Left hindlimb (tissue), 1 donor: ENCODE measurements at regions not wholly inside any gene's neighbourhood (a gene's known extent, or its start where the extent isn't known, plus 50 kb on each side); places are given as distances from the start of the nearest gene placed in this dataset.

ENCODE experiments used
- DNase-seq: peaks from one replicate; pipeline ENCODE4 v3.0.0-alpha.2; 2018

- DNase-seq, result no peak
Measured at GRCh38 chr9:105828171-105828570, 133.8 kb downstream of the TMEM38B start.

- DNase-seq, result no peak
Measured at GRCh38 chr9:105828596-105829213, 134.4 kb downstream of the TMEM38B start.

GRCh38 chr9:105830461-105830860, 136.1 kb downstream of the TMEM38B start:
- no peak for DNase-seq

GRCh38 chr9:105832096-105832710, 137.9 kb downstream of the TMEM38B start:
- DNase-seq, result no peak

- DNase-seq, result no peak
Measured at GRCh38 chr9:105833271-105833975, 139.1 kb downstream of the TMEM38B start.

GRCh38 chr9:105834404-105834803, 140.1 kb downstream of the TMEM38B start:
- DNase-seq, result no peak

- no peak for DNase-seq
Measured at GRCh38 chr9:105835721-105836120, 141.4 kb downstream of the TMEM38B start.

GRCh38 chr9:105836936-105837660, 142.8 kb downstream of the TMEM38B start:
- peak; percentile 35 for DNase-seq

GRCh38 chr9:105841562-105841961, 147.2 kb downstream of the TMEM38B start:
- DNase-seq, result no peak

GRCh38 chr9:105842023-105842644, 147.8 kb downstream of the TMEM38B start:
- DNase-seq, result no peak

- no peak for DNase-seq
Measured at GRCh38 chr9:105846825-105847224, 152.5 kb downstream of the TMEM38B start.

GRCh38 chr9:105850852-105851500, 156.6 kb downstream of the TMEM38B start:
- no peak for DNase-seq

- DNase-seq, result no peak
Measured at GRCh38 chr9:105854026-105854782, 159.9 kb downstream of the TMEM38B start.

- DNase-seq, result no peak
Measured at GRCh38 chr9:105854783-105855724, 160.7 kb downstream of the TMEM38B start.

GRCh38 chr9:105855987-105856386, 161.6 kb downstream of the TMEM38B start:
- no peak for DNase-seq

- no peak for DNase-seq
Measured at GRCh38 chr9:105858006-105858690, 163.8 kb downstream of the TMEM38B start.

- no peak for DNase-seq
Measured at GRCh38 chr9:105858877-105859276, 164.5 kb downstream of the TMEM38B start.

GRCh38 chr9:105859428-105860091, 165.2 kb downstream of the TMEM38B start:
- no peak for DNase-seq

GRCh38 chr9:105860516-105860915, 166.2 kb downstream of the TMEM38B start:
- DNase-seq, result no peak
